Islet of Langerhans (tissue), 1 donor: ENCODE measurements at regions not wholly inside any gene's neighbourhood (a gene's known extent, or its start where the extent isn't known, plus 50 kb on each side); places are given as distances from the start of the nearest gene placed in this dataset.

ENCODE experiments used
- FAIRE-seq: peaks from one replicate; lab custom pipeline; 2011; peaks lifted over from hg19 to GRCh38; lab: Jason Lieb, UNC

- FAIRE-seq = no peak
Measured at GRCh38 chr22:48459859-48460823, 1367.5 kb downstream of the BRD1 start.

GRCh38 chr22:48459259-48459658 is 1368.4 kb downstream of the BRD1 start:
- no peak for FAIRE-seq

GRCh38 chr22:48456449-48456848 is 1371.2 kb downstream of the BRD1 start:
- no peak for FAIRE-seq

DNA sequence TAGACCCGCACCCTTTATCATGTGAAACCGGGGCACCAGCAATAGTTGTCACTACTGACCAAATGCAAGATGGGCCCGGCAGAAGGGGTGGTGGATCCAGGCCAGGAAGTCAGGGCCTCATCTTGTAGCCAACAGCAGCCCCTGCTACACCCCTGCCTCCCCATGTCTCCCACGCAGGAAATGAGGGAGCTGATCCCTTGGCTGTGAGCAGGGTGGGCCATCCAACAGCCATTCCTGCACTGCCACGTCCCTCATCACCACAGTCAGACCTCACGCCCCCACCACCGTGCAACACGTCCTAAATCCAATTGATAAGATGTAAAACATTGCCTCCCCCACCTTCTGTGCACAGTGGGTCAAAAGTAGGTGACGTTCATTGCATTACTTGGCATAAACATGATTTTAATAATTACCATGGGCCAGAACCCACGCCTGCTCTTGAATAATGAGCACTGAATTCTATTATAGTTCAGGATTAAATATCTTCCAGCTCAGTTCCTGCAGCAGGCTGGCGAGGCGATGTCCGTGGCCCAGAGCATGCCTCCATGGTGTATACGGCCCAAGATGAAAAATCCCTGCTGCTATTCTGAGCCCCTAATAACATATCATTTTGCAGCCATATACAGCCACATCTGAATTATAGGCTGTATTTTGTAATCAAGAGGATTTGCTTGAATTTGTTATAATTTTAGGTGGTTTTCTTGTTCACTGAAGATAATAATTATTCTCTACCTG is 1373.8 kb downstream of the BRD1 start:
- no peak for FAIRE-seq

DNA sequence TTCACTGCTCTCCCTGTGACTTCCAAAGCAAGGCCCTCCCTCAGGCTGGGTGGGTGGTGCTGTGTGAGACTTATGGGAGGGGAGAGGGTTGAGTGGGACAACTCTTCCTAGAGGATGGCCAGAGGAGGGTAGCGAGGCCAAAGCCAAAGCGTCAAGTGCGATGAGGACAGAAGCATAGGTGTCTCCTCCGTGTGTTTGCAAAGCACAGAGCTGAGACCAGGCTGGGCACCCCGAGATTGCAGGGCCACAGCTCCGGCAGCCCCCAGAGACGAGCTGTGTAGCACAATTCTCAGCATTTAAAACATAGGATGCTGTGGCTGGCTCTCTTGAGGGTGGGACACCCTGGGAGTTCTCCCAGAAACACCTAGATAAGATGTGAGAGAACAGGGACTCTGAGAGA is 1374.5 kb downstream of the BRD1 start:
- FAIRE-seq = no peak

DNA sequence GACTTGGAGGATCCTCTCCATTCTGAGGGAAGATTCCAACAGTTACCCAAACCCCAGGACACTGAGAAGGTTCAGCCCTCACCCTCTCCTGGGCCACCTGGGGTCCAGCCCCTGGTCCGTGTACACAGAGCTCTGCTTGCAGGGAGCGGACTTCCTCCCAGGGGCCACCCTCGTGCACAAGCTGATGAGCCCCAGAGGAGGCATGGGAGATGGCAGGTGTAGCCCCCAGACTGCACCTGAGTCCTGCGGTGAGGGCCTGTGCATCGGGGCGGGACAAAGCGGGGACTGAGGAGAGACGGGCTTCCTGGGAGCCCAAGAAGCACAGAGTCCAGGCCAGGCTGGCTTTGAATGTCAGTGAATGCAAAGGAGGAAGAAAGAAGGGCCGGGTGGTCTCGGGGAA is 1374.9 kb downstream of the BRD1 start:
- no peak for FAIRE-seq

DNA sequence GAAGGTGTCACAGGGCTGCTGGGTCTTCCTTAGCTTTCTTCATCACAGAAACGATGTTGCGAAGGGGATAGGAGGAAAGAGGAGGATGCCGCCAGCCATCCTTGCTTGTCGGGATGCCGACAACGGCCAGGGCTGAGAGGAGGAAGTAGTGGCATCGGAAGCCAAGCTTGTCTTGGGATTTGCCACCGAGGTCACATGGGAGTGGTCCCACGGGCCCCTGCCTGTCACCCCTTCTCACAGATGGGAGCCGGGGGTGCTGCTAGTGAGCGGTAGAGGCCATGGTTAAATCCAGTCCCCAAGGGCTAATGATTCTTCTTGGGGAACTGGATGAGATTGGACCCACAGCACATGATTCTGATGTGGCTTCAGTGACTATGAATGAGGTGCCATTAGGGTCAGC is 1375.8 kb downstream of the BRD1 start:
- FAIRE-seq = no peak

DNA sequence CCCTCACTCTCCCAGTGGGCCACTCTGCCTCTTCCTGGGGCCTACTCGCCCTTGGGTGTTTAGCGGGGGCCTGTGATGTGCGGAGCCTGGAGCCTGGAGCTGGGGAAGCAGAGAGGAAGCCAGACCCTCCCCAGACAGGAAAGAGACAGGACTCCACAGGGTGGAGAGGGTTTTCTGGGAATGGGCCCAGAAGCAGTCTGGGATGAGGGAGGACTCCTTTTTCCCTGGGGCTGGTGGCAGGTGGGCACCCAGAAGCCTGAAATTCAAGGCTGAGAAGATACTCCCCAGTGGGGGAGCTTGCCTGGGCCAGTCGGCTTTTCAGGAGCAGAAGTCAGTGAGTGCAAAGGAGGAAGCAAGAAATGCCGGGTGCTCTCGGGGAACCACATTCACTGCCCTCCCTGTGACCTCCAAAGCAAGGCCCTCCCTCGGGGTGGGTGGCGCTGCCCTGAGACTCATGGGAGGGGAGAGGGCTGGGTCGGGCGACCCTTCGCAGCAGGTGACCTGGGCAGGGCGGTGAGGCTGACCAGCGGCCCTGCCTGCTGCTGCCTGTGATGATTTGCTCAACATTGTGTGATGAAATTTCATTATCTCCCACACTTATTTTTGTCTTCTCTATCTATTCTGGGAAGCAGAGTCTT is 1377.4 kb downstream of the BRD1 start:
- no peak for FAIRE-seq

DNA sequence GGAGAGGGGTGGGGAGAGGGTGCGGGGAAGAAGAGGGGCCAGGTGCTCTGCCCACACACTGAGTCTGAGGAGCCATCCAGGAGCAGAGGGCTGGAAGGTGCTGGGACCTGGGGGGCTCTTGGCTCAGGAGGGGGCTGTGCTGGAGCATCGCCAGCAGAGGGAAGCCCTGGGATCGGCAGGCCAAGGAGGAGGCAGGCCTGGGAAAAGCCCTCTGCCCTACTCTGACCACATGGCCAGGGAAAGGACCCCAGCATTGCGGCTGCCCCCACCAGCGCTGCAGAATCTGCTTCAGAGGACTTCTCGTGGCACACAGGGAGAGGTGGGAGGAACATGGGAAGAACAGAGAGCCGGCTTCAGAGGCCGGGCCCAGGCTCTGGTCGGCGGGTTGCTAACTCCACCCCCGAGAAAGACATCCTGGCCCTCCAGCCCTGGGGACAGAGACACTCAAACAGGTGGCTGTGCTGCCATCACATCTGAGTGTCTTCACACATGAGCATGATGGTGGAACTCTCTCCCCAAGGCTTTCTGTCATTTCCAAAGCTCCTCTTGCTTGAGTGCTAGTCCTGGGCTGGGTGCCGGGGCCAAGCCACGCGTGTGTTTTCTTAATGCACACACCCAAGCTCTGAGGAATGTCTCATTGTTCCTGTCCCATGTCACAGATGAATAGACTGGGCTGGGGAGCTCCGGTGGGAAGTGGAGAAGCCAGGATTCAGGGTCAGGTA is 1378.0 kb downstream of the BRD1 start:
- FAIRE-seq = no peak

DNA sequence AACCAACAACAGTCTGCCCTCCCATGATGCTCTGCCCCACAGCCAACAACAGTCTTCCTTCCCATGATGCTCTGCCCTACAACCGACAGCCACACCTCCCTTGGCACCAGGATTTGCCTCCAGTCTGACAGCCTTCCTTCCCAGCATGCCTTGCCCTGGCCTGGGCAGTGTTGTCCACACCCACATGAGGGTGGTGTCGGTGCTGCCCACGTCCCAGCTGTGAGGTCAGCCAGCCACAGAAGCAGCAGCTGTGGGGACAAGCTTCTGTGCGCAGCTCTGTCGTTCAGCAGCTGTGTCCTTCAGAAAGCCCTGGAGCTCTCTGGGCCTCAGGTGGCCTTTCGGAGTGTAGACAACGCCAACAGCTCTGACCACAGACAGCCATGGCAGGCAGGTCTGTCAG is 1378.9 kb downstream of the BRD1 start:
- no peak for FAIRE-seq

GRCh38 chr22:48445113-48445827 is 1382.4 kb downstream of the BRD1 start:
- FAIRE-seq = no peak

DNA sequence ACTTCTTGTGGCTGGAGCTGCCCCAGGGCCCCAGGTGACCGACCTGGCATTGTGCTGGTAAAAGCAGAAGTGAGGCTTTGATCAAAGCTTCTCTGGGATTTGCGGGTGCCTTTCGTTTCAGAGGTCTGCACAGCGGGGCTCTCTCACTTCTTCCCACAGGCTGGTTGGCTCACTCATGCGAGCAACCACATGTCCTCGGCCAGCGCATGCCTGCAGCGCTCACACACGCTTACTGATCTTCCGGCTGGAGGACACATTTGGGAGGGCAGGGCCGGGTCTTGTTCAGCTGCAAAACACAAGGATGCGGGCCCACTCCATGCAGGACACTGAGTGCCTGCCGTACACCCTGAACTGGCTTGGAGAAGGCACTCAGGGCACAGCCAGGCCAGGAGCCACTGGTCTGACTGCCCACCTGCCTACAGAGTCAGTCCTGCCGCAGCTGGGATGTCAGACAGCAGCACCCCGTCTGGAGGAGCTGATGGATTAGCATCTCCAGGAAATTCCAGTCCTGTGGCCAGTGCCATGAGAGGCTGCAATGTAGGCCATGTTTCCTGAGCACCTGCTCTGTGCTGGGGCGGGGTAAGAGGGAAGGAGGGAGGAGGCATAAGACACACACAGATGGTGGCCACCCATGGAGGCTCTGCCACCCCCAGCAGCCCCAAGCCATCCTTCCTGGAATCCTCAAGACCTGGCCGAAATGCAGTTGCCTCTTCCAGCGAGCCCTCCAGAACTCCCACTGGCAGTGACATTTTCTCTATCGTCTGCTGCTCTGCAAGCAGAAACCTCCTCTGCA is 1383.2 kb downstream of the BRD1 start:
- FAIRE-seq = no peak

DNA sequence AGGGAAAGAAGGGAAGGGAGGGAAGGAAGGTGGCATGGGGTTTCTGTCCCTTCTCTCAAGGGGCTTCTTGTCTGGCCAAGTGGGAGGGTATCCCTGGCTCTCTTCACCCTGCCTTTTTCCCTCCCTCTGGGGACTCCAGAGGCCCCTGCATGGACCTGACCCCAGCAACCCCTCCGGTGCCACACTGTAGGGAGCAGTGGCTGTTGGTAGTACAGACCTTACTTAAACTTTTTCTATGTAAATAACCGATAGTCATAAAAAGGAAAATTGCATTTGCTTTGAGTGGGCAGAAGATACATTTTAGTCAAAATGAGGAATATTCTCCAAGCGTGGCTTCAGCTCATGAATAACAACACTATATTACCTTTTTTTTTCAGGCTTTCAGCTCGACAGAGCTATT is 1384.0 kb downstream of the BRD1 start:
- FAIRE-seq = no peak

DNA sequence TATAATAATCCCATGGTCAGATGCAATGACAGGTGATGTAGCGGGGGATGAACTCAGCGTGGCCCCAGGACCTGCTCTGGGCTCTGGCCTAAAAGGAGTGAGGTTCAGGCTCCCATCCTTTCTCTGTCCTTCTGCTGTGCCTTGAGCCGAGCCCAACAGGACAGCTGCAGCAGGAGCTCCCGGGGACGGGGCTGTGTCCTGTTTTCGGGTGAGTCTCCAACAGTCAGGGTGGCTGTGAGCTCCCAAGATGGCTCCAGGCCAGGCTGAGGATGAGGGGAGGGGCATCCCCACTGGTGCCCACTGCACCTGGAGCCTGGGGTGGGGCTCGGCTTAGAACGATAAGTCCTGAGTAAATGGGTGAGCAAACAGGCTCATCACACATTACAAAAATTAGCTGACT is 1385.0 kb downstream of the BRD1 start:
- no peak for FAIRE-seq

- FAIRE-seq = no peak
Measured at GRCh38 chr22:48441553-48441850, 1386.2 kb downstream of the BRD1 start.

DNA sequence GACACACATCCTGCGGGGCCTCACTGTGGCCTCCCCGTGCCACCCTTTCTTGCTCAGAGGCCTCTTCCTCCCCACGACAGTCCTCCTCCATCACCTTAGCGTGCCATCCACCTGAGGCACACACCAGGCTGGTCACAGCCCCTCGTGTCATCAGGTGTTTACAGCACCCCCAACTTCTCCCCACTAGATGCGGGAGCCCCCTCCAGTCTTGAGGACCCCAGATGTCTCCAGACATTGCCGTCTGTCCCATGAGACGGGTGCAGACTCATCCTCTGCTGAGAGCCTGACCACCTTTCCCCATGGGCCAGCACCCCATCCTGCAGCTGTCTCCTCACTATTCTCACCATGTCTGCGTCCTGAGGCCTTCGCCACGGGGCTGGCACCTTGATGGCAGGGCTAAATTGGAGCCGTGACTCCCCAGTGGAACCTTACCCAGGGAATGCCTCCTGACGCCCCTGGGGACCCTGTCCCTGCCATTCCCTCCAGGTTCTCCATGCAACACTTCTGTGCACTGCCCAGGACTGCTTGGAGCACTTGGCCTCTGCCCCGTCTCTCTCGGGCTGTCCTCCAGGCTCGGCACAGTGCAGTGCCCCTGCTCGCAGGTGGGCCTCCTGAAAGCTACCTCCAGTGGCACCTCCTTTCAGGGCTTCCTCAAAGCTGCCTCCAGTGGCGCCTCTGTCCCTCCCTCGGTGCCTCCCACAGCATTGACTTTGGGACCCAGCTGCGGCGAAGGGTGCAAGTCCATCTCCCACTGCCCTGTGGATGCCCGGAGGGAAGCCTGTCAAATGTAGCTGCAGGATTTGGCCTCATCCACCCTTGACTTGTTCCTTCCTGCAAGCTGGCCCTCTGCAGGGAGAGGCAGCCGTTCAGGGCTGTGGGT is 1386.8 kb downstream of the BRD1 start:
- FAIRE-seq = no peak

- no peak for FAIRE-seq
Measured at GRCh38 chr22:48440176-48440575, 1387.5 kb downstream of the BRD1 start.

- FAIRE-seq = no peak
Measured at GRCh38 chr22:48439560-48440135, 1388.0 kb downstream of the BRD1 start.

DNA sequence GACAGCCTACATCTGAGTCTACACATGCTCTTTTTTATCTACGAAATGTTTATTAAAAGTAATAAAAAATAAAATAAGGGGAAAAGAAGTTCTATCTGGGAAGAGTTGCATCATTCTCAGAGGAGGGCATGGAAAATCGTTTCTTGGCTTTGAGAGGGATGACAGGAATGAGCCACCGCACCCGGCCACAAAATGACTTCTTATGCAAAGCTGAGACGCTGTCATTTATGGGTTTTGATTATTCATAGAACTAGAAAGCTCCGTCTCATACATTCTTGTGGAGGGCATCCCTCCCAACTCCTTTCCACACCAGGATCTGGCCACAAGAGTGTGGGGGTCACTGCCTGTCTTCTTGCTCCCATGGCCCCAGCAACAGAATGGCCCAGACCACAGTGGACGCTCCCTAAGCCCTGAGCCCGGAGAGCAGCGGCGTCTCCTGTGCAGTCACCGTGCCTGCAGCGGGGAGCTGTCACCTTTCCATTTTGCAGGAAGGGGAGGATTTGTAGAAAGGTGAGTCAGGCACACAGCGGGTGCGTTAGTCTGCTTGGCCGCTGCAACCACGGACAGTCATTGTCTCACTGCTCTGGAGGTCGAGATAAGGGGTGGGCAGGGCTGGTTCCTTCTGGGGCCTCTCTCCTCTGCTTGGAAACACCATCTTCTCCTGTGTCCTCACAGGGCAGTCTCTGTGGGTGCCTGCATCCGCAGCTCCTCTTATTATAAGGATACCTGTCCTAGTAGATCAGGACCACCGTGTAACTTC is 1388.7 kb downstream of the BRD1 start:
- FAIRE-seq = no peak
